ENCODE measurements at regions not wholly inside any gene's neighbourhood (a gene's known extent, or its start where the extent isn't known, plus 50 kb on each side); places are given as distances from the start of the nearest gene placed in this dataset.
A peak's percentile ranks its signal among the peaks of the same experiment; 100 is the strongest.

- Histone ChIP-seq H3K27me3 (ENCODE audit: control insufficient read depth in 2 of 2, insufficient read depth in 2 of 2, low read length in 2 of 2) (peaks cover 0 to 4% of the 10 kb centered on the region in 2 donors), H3K36me3 (replicated peaks in 1 of 2; ENCODE audit: control insufficient read depth in 1 of 2, insufficient read depth in 2 of 2, low read length in 2 of 2) (no peaks in the 10 kb centered on the region), H3K79me2 (ENCODE audit: insufficient read depth, low read length) (no peaks in the 10 kb centered on the region), H3K27ac (ENCODE audit: low read depth in 1 of 2, low read length in 2 of 2) (no peak overlapping the region), H3K9me3 (replicated peaks in 1 of 2; ENCODE audit: control insufficient read depth in 1 of 2, insufficient read depth in 1 of 2, low read length in 2 of 2) (no peaks in the 10 kb centered on the region), H4K20me1 (ENCODE audit: insufficient read depth, low read length) (no peaks in the 10 kb centered on the region), H3K4me1 (ENCODE audit: control insufficient read depth in 1 of 2, insufficient read depth in 2 of 2, low read length in 2 of 2) (no peaks in the 10 kb centered on the region), H2AFZ (ENCODE audit: insufficient read depth, low read depth, low read length, poor library complexity, severe bottlenecking) (no peak overlapping the region), H3K9ac (ENCODE audit: insufficient read depth, low read length, poor library complexity, severe bottlenecking) (no peak overlapping the region), H3K4me2 (replicated peaks; ENCODE audit: extremely low read depth, low read length, poor library complexity, severe bottlenecking) (no peak overlapping the region), H3K4me3 (replicated peaks in 1 of 3; ENCODE audit: low read depth in 2 of 3, low read length in 3 of 3) (no peak overlapping the region)
- 89% methylated on average over 5 of the region's 6 CpGs for WGBS (ENCODE audit: insufficient coverage)
- Mint-ChIP-seq H3K36me3 (no peaks in the 10 kb centered on the region), H3K27me3 (ENCODE audit: low read depth in 3 of 3) (peaks cover 3 to 15% (median 4%) of the 10 kb centered on the region in 3 donors), H3K27ac (no peak overlapping the region), H3K9me3 (peaks cover 0 to 3% (median 0%) of the 10 kb centered on the region in 7 donors), H3K4me1 (peaks cover 2% of the 10 kb centered on the region), H3K4me3 (no peak overlapping the region)
- DNase-seq: no peak
- TF ChIP-seq, protein P1, sequence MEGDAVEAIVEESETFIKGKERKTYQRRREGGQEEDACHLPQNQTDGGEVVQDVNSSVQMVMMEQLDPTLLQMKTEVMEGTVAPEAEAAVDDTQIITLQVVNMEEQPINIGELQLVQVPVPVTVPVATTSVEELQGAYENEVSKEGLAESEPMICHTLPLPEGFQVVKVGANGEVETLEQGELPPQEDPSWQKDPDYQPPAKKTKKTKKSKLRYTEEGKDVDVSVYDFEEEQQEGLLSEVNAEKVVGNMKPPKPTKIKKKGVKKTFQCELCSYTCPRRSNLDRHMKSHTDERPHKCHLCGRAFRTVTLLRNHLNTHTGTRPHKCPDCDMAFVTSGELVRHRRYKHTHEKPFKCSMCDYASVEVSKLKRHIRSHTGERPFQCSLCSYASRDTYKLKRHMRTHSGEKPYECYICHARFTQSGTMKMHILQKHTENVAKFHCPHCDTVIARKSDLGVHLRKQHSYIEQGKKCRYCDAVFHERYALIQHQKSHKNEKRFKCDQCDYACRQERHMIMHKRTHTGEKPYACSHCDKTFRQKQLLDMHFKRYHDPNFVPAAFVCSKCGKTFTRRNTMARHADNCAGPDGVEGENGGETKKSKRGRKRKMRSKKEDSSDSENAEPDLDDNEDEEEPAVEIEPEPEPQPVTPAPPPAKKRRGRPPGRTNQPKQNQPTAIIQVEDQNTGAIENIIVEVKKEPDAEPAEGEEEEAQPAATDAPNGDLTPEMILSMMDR (IDR thresholded peaks at IDR 0.05): no peak
- intact Hi-C loops (cut with micrococcal nuclease): no loop called here
Measured at GRCh38 chr11:116066777-116067176, 562.6 kb upstream of the CADM1 start.

GRCh38 chr11:116065986-116066385, 561.8 kb upstream of the CADM1 start:
- Mint-ChIP-seq H3K27me3 (ENCODE audit: low read depth in 3 of 3) (peaks cover 2 to 12% (median 3%) of the 10 kb centered on the region in 3 donors), H3K9me3 (peaks cover 0 to 3% (median 0%) of the 10 kb centered on the region in 7 donors), H3K4me1 (peaks cover 2% of the 10 kb centered on the region), H3K27ac (peak overlapping the region in 1 of 7 donors; percentile 47), H3K4me3 (no peak overlapping the region), H3K36me3 (no peaks in the 10 kb centered on the region)
- Histone ChIP-seq H3K79me2 (ENCODE audit: insufficient read depth, low read length) (no peaks in the 10 kb centered on the region), H3K4me1 (ENCODE audit: control insufficient read depth in 1 of 2, insufficient read depth in 2 of 2, low read length in 2 of 2) (no peaks in the 10 kb centered on the region), H3K27me3 (ENCODE audit: control insufficient read depth in 2 of 2, insufficient read depth in 2 of 2, low read length in 2 of 2) (peaks cover 0 to 4% of the 10 kb centered on the region in 2 donors), H4K20me1 (ENCODE audit: insufficient read depth, low read length) (no peaks in the 10 kb centered on the region), H3K27ac (ENCODE audit: low read depth in 1 of 2, low read length in 2 of 2) (no peak overlapping the region), H3K9ac (ENCODE audit: insufficient read depth, low read length, poor library complexity, severe bottlenecking) (no peak overlapping the region), H3K36me3 (replicated peaks in 1 of 2; ENCODE audit: control insufficient read depth in 1 of 2, insufficient read depth in 2 of 2, low read length in 2 of 2) (no peaks in the 10 kb centered on the region), H3K9me3 (replicated peaks in 1 of 2; ENCODE audit: control insufficient read depth in 1 of 2, insufficient read depth in 1 of 2, low read length in 2 of 2) (no peaks in the 10 kb centered on the region), H3K4me3 (replicated peaks in 1 of 3; ENCODE audit: low read depth in 2 of 3, low read length in 3 of 3) (no peak overlapping the region), H3K4me2 (replicated peaks; ENCODE audit: extremely low read depth, low read length, poor library complexity, severe bottlenecking) (no peak overlapping the region), H2AFZ (ENCODE audit: insufficient read depth, low read depth, low read length, poor library complexity, severe bottlenecking) (no peak overlapping the region)
- TF ChIP-seq, protein P1 (IDR thresholded peaks at IDR 0.05): no peak
- no peak for DNase-seq
- intact Hi-C loops (cut with micrococcal nuclease): no loop called here
- WGBS (ENCODE audit: insufficient coverage): 75% methylated on average over 4 of the region's 8 CpGs

Measured in CD14-positive monocyte (primary cell).